ENCODE measurements at regions not wholly inside any gene's neighbourhood (a gene's known extent, or its start where the extent isn't known, plus 50 kb on each side); places are given as distances from the start of the nearest gene placed in this dataset.
A peak's percentile ranks its signal among the peaks of the same experiment; 100 is the strongest.

DNA sequence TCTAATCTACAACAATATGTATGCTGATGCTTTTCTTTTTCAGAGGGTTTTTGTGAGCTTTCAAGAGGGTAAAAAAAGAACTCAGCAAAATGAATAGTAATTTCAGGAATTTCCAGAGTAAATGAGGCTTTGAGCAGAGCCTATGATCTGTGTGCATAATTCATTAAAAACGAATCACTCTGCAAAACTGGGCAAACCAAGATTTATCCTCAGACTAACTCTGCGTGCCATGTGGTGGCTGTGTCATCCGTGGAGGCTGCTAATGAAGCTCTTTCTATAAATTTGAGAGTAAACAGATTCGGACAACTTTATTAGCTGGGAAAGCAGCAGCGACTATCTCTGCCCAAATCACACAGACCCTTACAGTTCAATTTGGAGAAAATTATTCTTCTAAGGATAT is 83.8 kb downstream of the FOXL1 start:
- H3K27ac ChIP-seq (ENCODE audit: low read length) = no peak overlapping the region
- no peaks in the 10 kb centered on the region for H3K9me3 ChIP-seq (ENCODE audit: control insufficient read depth, insufficient read depth, low read length)
- DNase-seq = no peak
- intact Hi-C loops (cut with micrococcal nuclease) = no loop called here
- peaks cover 11% of the 10 kb centered on the region for H3K4me1 ChIP-seq (ENCODE audit: control insufficient read depth, insufficient read depth, low read length)
- no peaks in the 10 kb centered on the region for H3K36me3 Mint-ChIP-seq
- 89% methylated on average over 4 of the region's 5 CpGs for WGBS (ENCODE audit: insufficient coverage)
- H3K4me3 Mint-ChIP-seq = no peak overlapping the region
- H3K4me1 Mint-ChIP-seq = peaks cover 12 to 18% of the 10 kb centered on the region in 2 donors
- peaks cover 0 to 7% of the 10 kb centered on the region in 2 donors for H3K27me3 Mint-ChIP-seq (ENCODE audit: low read depth in 2 of 2)
- no peaks in the 10 kb centered on the region for H3K36me3 ChIP-seq (ENCODE audit: control insufficient read depth, insufficient read depth, low read length)
- no peak for ATAC-seq
- TF ChIP-seq, protein P1, sequence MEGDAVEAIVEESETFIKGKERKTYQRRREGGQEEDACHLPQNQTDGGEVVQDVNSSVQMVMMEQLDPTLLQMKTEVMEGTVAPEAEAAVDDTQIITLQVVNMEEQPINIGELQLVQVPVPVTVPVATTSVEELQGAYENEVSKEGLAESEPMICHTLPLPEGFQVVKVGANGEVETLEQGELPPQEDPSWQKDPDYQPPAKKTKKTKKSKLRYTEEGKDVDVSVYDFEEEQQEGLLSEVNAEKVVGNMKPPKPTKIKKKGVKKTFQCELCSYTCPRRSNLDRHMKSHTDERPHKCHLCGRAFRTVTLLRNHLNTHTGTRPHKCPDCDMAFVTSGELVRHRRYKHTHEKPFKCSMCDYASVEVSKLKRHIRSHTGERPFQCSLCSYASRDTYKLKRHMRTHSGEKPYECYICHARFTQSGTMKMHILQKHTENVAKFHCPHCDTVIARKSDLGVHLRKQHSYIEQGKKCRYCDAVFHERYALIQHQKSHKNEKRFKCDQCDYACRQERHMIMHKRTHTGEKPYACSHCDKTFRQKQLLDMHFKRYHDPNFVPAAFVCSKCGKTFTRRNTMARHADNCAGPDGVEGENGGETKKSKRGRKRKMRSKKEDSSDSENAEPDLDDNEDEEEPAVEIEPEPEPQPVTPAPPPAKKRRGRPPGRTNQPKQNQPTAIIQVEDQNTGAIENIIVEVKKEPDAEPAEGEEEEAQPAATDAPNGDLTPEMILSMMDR (IDR thresholded peaks at IDR 0.05) = no peak
- H3K4me3 ChIP-seq (ENCODE audit: low read length) = no peak overlapping the region
- H3K27ac Mint-ChIP-seq = no peak overlapping the region
- H3K27me3 ChIP-seq (ENCODE audit: control insufficient read depth, insufficient read depth, low read length) = no peaks in the 10 kb centered on the region
- peaks cover 0 to 3% of the 10 kb centered on the region in 2 donors for H3K9me3 Mint-ChIP-seq

DNA sequence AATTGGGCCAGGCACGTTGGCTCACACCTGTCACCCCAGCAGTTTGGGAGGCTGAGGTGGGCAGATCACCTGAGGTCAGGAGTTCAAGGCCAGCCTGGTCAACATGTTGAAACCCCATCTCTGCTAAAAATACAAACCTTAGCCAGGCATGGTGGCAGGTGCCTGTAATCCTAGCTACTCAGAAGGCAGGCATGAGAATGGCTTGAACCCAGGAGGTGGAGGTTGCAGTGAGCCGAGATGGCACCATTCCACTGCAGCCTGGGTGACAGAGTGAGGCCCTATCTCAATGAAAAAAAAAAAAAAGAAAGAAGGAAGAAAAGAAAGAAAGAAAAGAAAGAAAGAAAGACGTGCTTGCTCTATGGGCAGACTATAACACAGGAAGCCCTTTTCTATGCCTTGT is 84.4 kb downstream of the FOXL1 start:
- H3K4me3 Mint-ChIP-seq = no peak overlapping the region
- DNase-seq (no peak), ATAC-seq (no peak)
- intact Hi-C loops (cut with micrococcal nuclease) = no loop called here
- H3K27ac Mint-ChIP-seq = no peak overlapping the region
- Histone ChIP-seq H3K4me3 (ENCODE audit: low read length) (no peak overlapping the region), H3K27ac (ENCODE audit: low read length) (no peak overlapping the region), H3K9me3 (ENCODE audit: control insufficient read depth, insufficient read depth, low read length) (no peaks in the 10 kb centered on the region), H3K4me1 (ENCODE audit: control insufficient read depth, insufficient read depth, low read length) (peaks cover 11% of the 10 kb centered on the region), H3K27me3 (ENCODE audit: control insufficient read depth, insufficient read depth, low read length) (no peaks in the 10 kb centered on the region), H3K36me3 (ENCODE audit: control insufficient read depth, insufficient read depth, low read length) (no peaks in the 10 kb centered on the region)
- 84% methylated on average over 3 of the region's 3 CpGs for WGBS (ENCODE audit: insufficient coverage)
- peaks cover 12 to 18% of the 10 kb centered on the region in 2 donors for H3K4me1 Mint-ChIP-seq
- H3K27me3 Mint-ChIP-seq (ENCODE audit: low read depth in 2 of 2) = peaks cover 0 to 7% of the 10 kb centered on the region in 2 donors
- H3K36me3 Mint-ChIP-seq = no peaks in the 10 kb centered on the region
- TF ChIP-seq, protein P1 (IDR thresholded peaks at IDR 0.05) = no peak
- H3K9me3 Mint-ChIP-seq = peaks cover 0 to 3% of the 10 kb centered on the region in 2 donors

DNA sequence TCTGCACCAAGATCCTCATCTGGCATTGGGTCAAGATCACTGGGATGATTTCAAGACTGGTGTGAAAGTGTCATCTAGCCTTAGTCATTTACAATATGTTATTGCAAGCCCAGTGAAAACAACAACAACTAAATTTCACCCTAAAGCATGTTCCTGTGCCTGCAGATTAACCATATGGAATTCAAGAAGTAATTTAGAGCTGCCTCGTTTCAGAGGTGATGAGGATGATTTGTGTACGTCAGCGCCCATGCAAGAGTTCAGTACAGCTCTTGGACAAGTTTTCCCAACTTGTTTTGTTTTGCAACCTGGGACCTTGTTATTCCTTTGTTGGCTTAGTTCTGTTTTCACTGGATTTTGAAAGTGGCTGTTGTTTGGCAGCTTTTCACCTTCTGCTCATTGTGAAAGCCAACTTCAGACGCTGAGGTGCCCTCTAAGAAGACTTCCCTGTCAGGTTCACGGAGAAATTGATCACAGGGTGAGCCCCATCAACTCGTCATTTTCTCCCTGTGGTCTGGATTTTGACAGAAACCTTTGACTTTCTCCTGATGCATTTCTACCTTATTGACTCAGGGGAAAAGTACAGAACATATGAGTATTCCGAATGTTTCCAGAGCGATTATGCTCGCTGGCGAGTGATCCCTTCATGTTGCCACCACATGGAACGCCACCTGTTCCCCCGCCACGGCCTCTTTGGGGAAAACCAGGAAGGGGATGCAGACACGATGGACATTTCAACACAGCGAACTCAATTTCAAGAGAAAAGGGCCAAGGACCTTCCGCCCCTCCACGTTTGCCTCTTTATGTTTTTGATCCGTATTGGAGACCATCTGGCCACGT is 85.6 kb downstream of the FOXL1 start:
- intact Hi-C loops (cut with micrococcal nuclease) = no loop called here
- Mint-ChIP-seq H3K27me3 (ENCODE audit: low read depth in 2 of 2) (peaks cover 0 to 7% of the 10 kb centered on the region in 2 donors), H3K4me3 (peak overlapping the region; percentile 62)

More for the DNA sequence above, 85.6 kb downstream of the FOXL1 start:
- H3K27ac Mint-ChIP-seq = peak overlapping the region; percentile 33 to 83
- H3K27ac ChIP-seq (ENCODE audit: low read length) = no peak overlapping the region
- H3K4me1 ChIP-seq (ENCODE audit: control insufficient read depth, insufficient read depth, low read length) = peaks cover 11% of the 10 kb centered on the region
- DNase-seq (no peak), ATAC-seq (no peak)
- WGBS (ENCODE audit: insufficient coverage) = 78% methylated on average over 19 of the region's 19 CpGs
- H3K36me3 ChIP-seq (ENCODE audit: control insufficient read depth, insufficient read depth, low read length) = no peaks in the 10 kb centered on the region
- no peaks in the 10 kb centered on the region for H3K9me3 ChIP-seq (ENCODE audit: control insufficient read depth, insufficient read depth, low read length)
- TF ChIP-seq, protein P1 (IDR thresholded peaks at IDR 0.05) = no peak
- H3K27me3 ChIP-seq (ENCODE audit: control insufficient read depth, insufficient read depth, low read length) = no peaks in the 10 kb centered on the region
- H3K4me1 Mint-ChIP-seq = peaks cover 12 to 18% of the 10 kb centered on the region in 2 donors
- no peaks in the 10 kb centered on the region for H3K36me3 Mint-ChIP-seq
- no peak overlapping the region for H3K4me3 ChIP-seq (ENCODE audit: low read length)
- peaks cover 0 to 3% of the 10 kb centered on the region in 2 donors for H3K9me3 Mint-ChIP-seq

Measured in natural killer cell (primary cell).